ENCODE measurements at regions not wholly inside any gene's neighbourhood (a gene's known extent, or its start where the extent isn't known, plus 50 kb on each side); places are given as distances from the start of the nearest gene placed in this dataset.

GRCh38 chr13:112200200-112200599, 133.3 kb downstream of the SOX1 start:
- no peak for TF ChIP-seq EZH2 (IDR thresholded peaks at IDR 0.05; ENCODE audit: low read depth, low read length, severe bottlenecking)
- no peak for TF ChIP-seq CTCF (IDR thresholded peaks at IDR 0.05; ENCODE audit: control extremely low read depth in 1 of 3, insufficient read depth in 1 of 3, low read depth in 1 of 3, low read length in 3 of 3)
- TF ChIP-seq CTBP2 (IDR thresholded peaks at IDR 0.05; ENCODE audit: borderline replicate concordance, insufficient read depth, insufficient read length, low read length): no peak
